ENCODE measurements at regions not wholly inside any gene's neighbourhood (a gene's known extent, or its start where the extent isn't known, plus 50 kb on each side); places are given as distances from the start of the nearest gene placed in this dataset.

- no peak for DNase-seq (ENCODE audit: low spot score)
Measured at GRCh38 chr1:199704231-199704630, 323.3 kb upstream of the NR5A2 start.

- no peak for DNase-seq (ENCODE audit: low spot score)
Measured at GRCh38 chr1:199705825-199706224, 321.7 kb upstream of the NR5A2 start.

GRCh38 chr1:199706826-199707606 is 320.5 kb upstream of the NR5A2 start:
- no peak for DNase-seq (ENCODE audit: low spot score)

- no peak for DNase-seq (ENCODE audit: low spot score)
Measured at GRCh38 chr1:199710974-199711373, 316.5 kb upstream of the NR5A2 start.

- DNase-seq (ENCODE audit: low spot score), result no peak
Measured at GRCh38 chr1:199716729-199717128, 310.8 kb upstream of the NR5A2 start.

GRCh38 chr1:199719156-199719842 is 308.2 kb upstream of the NR5A2 start:
- no peak for DNase-seq (ENCODE audit: low spot score)

- DNase-seq (ENCODE audit: low spot score), result no peak
Measured at GRCh38 chr1:199720496-199720895, 307.0 kb upstream of the NR5A2 start.

GRCh38 chr1:199721001-199721400 is 306.5 kb upstream of the NR5A2 start:
- DNase-seq (ENCODE audit: low spot score), result no peak

GRCh38 chr1:199723250-199723956 is 304.1 kb upstream of the NR5A2 start:
- DNase-seq (ENCODE audit: low spot score), result no peak

- no peak for DNase-seq (ENCODE audit: low spot score)
Measured at GRCh38 chr1:199724049-199724448, 303.5 kb upstream of the NR5A2 start.

GRCh38 chr1:199725002-199725565 is 302.4 kb upstream of the NR5A2 start:
- DNase-seq (ENCODE audit: low spot score), result no peak

GRCh38 chr1:199727682-199728081 is 299.8 kb upstream of the NR5A2 start:
- no peak for DNase-seq (ENCODE audit: low spot score)

- no peak for DNase-seq (ENCODE audit: low spot score)
Measured at GRCh38 chr1:199728345-199728744, 299.2 kb upstream of the NR5A2 start.

GRCh38 chr1:199733125-199733524 is 294.4 kb upstream of the NR5A2 start:
- DNase-seq (ENCODE audit: low spot score), result no peak

- no peak for DNase-seq (ENCODE audit: low spot score)
Measured at GRCh38 chr1:199734186-199734585, 293.3 kb upstream of the NR5A2 start.

- no peak for DNase-seq (ENCODE audit: low spot score)
Measured at GRCh38 chr1:199735660-199736059, 291.9 kb upstream of the NR5A2 start.

GRCh38 chr1:199736646-199737045 is 290.9 kb upstream of the NR5A2 start:
- no peak for DNase-seq (ENCODE audit: low spot score)

GRCh38 chr1:199741586-199741985 is 285.9 kb upstream of the NR5A2 start:
- no peak for DNase-seq (ENCODE audit: low spot score)

GRCh38 chr1:199742547-199742946 is 285.0 kb upstream of the NR5A2 start:
- DNase-seq (ENCODE audit: low spot score), result no peak

- no peak for DNase-seq (ENCODE audit: low spot score)
Measured at GRCh38 chr1:199743227-199743626, 284.3 kb upstream of the NR5A2 start.

- no peak for DNase-seq (ENCODE audit: low spot score)
Measured at GRCh38 chr1:199746666-199747384, 280.7 kb upstream of the NR5A2 start.

GRCh38 chr1:199747984-199748383 is 279.5 kb upstream of the NR5A2 start:
- DNase-seq (ENCODE audit: low spot score), result no peak

Data from globus pallidus (tissue), 1 donor.